GM23338 (cell line): ENCODE measurements at regions not wholly inside any gene's neighbourhood (a gene's known extent, or its start where the extent isn't known, plus 50 kb on each side); places are given as distances from the start of the nearest gene placed in this dataset.

Source experiments
- ATAC-seq: fragments of 200-7000 bp; cut with Tn5 transposase; 3 replicates; pipeline ENCODE4 v1.9.1; 2020
- DNase-seq: peaks from one replicate; pipeline ENCODE4 v3.0.0-alpha.2; 2015; ENCODE audit warnings: low spot score
- H2AFZ ChIP-seq: fragments of 200-600 bp; sonication (generic); 2 replicates; pipeline ENCODE4 v1.8.0; 2016; ENCODE audit warnings: antibody characterized with exemption, mild to moderate bottlenecking, moderate library complexity
- H3F3A ChIP-seq: fragments of 200-600 bp; sonication (generic); replicated peaks from 2 replicates; pipeline ENCODE4 v1.8.0; 2017; ENCODE audit warnings: antibody characterized with exemption, mixed run types, low read depth
- H3K27ac ChIP-seq: fragments of 200-600 bp; sonication (generic); 2 replicates; pipeline ENCODE4 v1.6.1; 2016; ENCODE audit warnings: low read depth
- H3K27me3 ChIP-seq: fragments of 200-600 bp; sonication (generic); 2 replicates; pipeline ENCODE4 v1.8.0; 2016; ENCODE audit warnings: mild to moderate bottlenecking, mixed run types, moderate library complexity; ENCODE audit not compliant: insufficient read depth
- H3K36me3 ChIP-seq: fragments of 200-600 bp; sonication (generic); 2 replicates; pipeline ENCODE4 v1.8.0; 2016; ENCODE audit warnings: mild to moderate bottlenecking; ENCODE audit not compliant: insufficient read depth
- H3K4me1 ChIP-seq: fragments of 200-600 bp; sonication (generic); 2 replicates; pipeline ENCODE4 v1.8.0; 2016; ENCODE audit warnings: mild to moderate bottlenecking, moderate library complexity; ENCODE audit not compliant: insufficient read depth
- H3K4me2 ChIP-seq: fragments of 200-600 bp; sonication (generic); 2 replicates; pipeline ENCODE4 v1.7.1; 2017; ENCODE audit warnings: mixed run types
- H3K4me3 ChIP-seq: fragments of 200-600 bp; sonication (generic); 2 replicates; pipeline ENCODE4 v1.6.1; 2016; ENCODE audit warnings: mixed run types
- H3K79me2 ChIP-seq: fragments of 200-600 bp; sonication (generic); replicated peaks from 2 replicates; pipeline ENCODE4 v1.8.0; 2017; ENCODE audit warnings: mild to moderate bottlenecking; ENCODE audit not compliant: insufficient read depth
- H3K9me2 ChIP-seq: fragments of 200-600 bp; sonication (generic); 2 replicates; pipeline ENCODE4 v1.8.0; 2017; ENCODE audit not compliant: insufficient read depth
- H4K20me1 ChIP-seq: fragments of 200-600 bp; sonication (generic); replicated peaks from 2 replicates; pipeline ENCODE4 v1.8.0; 2017; ENCODE audit warnings: mild to moderate bottlenecking; ENCODE audit not compliant: insufficient read depth
- H3K27ac Mint-ChIP-seq: 2 replicates; pipeline ENCODE4 v1.8.0; 2020; ENCODE audit warnings: inconsistent platforms, mild to moderate bottlenecking, moderate library complexity, mixed read lengths
- H3K27me3 Mint-ChIP-seq: 3 replicates; pipeline ENCODE4 v1.8.0; 2022; ENCODE audit warnings: low read depth, mild to moderate bottlenecking, moderate library complexity, mixed read lengths, inconsistent platforms; ENCODE audit not compliant: insufficient read depth, poor library complexity
- H3K36me3 Mint-ChIP-seq: 3 replicates; pipeline ENCODE4 v1.8.0; 2021; ENCODE audit warnings: low read depth, mild to moderate bottlenecking, inconsistent platforms, moderate library complexity, mixed read lengths
- H3K4me1 Mint-ChIP-seq: 3 replicates; pipeline ENCODE4 v1.8.0; 2020; ENCODE audit warnings: mild to moderate bottlenecking, inconsistent platforms, mixed read lengths
- H3K4me3 Mint-ChIP-seq: 3 replicates; pipeline ENCODE4 v1.8.0; 2021; ENCODE audit warnings: moderate library complexity, mild to moderate bottlenecking, inconsistent platforms, mixed read lengths
- H3K9me3 Mint-ChIP-seq: 3 replicates; pipeline ENCODE4 v1.8.0; 2020; ENCODE audit warnings: moderate library complexity, mild to moderate bottlenecking, inconsistent platforms, mixed read lengths
- CREB1 ChIP-seq: fragments of 250-450 bp; sonication (Bioruptor Pico); IDR thresholded peaks from 2 replicates; pipeline ENCODE4 v1.5.0; 2020; ENCODE audit warnings: low read depth, mild to moderate bottlenecking, moderate library complexity
- EZH2 ChIP-seq: fragments of 200-600 bp; sonication (generic); IDR thresholded peaks from one replicate; pipeline ENCODE4 v1.8.0; 2017; ENCODE audit warnings: antibody characterized with exemption, mild to moderate bottlenecking, low read depth; ENCODE audit not compliant: unreplicated experiment
- EZH2phosphoT487 ChIP-seq: fragments of 200-600 bp; sonication (generic); IDR thresholded peaks from one replicate; pipeline ENCODE4 v1.8.1; 2018; ENCODE audit warnings: antibody characterized with exemption; ENCODE audit not compliant: unreplicated experiment
- JUNB ChIP-seq: IDR thresholded peaks from one replicate; pipeline ENCODE4 v1.6.1; 2016; ENCODE audit warnings: antibody characterized with exemption; ENCODE audit not compliant: unreplicated experiment
- NANOG ChIP-seq: IDR thresholded peaks from 2 replicates; pipeline ENCODE4 v1.6.1; 2016; ENCODE audit warnings: antibody characterized with exemption, borderline replicate concordance
- POLR2AphosphoS5 ChIP-seq: IDR thresholded peaks from 2 replicates; pipeline ENCODE4 v1.6.1; 2016; ENCODE audit warnings: antibody characterized with exemption, low read depth
- STAT1 ChIP-seq: IDR thresholded peaks from one replicate; pipeline ENCODE4 v1.6.1; 2016; ENCODE audit warnings: antibody characterized with exemption; ENCODE audit not compliant: unreplicated experiment
- ZNF114 ChIP-seq: fragments of 250-450 bp; sonication (Bioruptor Pico); IDR thresholded peaks from 2 replicates; pipeline ENCODE4 v1.5.0; 2020; ENCODE audit warnings: mild to moderate bottlenecking, moderate library complexity
- ZNF331 ChIP-seq: fragments of 250-450 bp; sonication (Bioruptor Pico); IDR thresholded peaks from 2 replicates; pipeline ENCODE4 v1.5.0; 2020; ENCODE audit warnings: low read depth, mild to moderate bottlenecking, moderate library complexity
- TF ChIP-seq, protein P1 (sequence below), 2 experiments: fragments of 200-600 bp in 1 of 2; sonication (generic) in 1 of 2; conservative IDR thresholded peaks; 2 replicates each; pipeline versions ENCODE4 v1.5.1 to v1.6.1; 2016 to 2017; ENCODE audit warnings: antibody characterized with exemption in 2 of 2, low read depth in 2 of 2, mild to moderate bottlenecking in 2 of 2, moderate library complexity in 1 of 2
- TF ChIP-seq, protein P2 (sequence below): IDR thresholded peaks from one replicate; pipeline ENCODE4 v1.6.1; 2018; ENCODE audit warnings: antibody characterized with exemption; ENCODE audit not compliant: unreplicated experiment
- TF ChIP-seq, protein P3 (sequence below): IDR thresholded peaks from 2 replicates; pipeline ENCODE4 v1.6.1; 2016; ENCODE audit warnings: antibody characterized with exemption

DNA sequence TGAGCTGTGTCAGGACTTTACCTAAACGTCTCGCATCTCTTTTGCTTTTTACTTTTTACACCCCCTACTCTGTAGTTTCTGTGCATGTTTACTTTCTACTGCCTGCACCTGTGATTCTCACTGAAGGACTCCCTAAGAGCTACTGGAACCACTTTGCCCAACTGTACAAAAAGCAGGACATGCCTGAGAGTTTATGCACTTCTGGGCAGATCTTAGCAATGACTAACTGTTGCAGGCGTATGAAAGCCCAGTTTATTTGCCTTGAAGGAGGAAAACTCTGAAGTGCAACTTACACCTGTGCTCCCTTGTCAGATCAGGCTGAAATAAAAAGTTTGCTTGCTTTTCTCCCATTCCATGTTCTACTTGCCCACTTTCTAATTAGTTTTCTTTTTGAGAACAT lies 467.0 kb upstream of the USP24 start (continued):
- TF ChIP-seq POLR2AphosphoS5 (no peak), JUNB (no peak), NANOG (no peak)
- TF ChIP-seq, protein P1, sequence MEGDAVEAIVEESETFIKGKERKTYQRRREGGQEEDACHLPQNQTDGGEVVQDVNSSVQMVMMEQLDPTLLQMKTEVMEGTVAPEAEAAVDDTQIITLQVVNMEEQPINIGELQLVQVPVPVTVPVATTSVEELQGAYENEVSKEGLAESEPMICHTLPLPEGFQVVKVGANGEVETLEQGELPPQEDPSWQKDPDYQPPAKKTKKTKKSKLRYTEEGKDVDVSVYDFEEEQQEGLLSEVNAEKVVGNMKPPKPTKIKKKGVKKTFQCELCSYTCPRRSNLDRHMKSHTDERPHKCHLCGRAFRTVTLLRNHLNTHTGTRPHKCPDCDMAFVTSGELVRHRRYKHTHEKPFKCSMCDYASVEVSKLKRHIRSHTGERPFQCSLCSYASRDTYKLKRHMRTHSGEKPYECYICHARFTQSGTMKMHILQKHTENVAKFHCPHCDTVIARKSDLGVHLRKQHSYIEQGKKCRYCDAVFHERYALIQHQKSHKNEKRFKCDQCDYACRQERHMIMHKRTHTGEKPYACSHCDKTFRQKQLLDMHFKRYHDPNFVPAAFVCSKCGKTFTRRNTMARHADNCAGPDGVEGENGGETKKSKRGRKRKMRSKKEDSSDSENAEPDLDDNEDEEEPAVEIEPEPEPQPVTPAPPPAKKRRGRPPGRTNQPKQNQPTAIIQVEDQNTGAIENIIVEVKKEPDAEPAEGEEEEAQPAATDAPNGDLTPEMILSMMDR (conservative IDR thresholded peaks at IDR 0.05; ENCODE audit: low read depth in 2 of 2), result no peak
- TF ChIP-seq, protein P2, sequence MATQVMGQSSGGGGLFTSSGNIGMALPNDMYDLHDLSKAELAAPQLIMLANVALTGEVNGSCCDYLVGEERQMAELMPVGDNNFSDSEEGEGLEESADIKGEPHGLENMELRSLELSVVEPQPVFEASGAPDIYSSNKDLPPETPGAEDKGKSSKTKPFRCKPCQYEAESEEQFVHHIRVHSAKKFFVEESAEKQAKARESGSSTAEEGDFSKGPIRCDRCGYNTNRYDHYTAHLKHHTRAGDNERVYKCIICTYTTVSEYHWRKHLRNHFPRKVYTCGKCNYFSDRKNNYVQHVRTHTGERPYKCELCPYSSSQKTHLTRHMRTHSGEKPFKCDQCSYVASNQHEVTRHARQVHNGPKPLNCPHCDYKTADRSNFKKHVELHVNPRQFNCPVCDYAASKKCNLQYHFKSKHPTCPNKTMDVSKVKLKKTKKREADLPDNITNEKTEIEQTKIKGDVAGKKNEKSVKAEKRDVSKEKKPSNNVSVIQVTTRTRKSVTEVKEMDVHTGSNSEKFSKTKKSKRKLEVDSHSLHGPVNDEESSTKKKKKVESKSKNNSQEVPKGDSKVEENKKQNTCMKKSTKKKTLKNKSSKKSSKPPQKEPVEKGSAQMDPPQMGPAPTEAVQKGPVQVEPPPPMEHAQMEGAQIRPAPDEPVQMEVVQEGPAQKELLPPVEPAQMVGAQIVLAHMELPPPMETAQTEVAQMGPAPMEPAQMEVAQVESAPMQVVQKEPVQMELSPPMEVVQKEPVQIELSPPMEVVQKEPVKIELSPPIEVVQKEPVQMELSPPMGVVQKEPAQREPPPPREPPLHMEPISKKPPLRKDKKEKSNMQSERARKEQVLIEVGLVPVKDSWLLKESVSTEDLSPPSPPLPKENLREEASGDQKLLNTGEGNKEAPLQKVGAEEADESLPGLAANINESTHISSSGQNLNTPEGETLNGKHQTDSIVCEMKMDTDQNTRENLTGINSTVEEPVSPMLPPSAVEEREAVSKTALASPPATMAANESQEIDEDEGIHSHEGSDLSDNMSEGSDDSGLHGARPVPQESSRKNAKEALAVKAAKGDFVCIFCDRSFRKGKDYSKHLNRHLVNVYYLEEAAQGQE, result no peak

DNA sequence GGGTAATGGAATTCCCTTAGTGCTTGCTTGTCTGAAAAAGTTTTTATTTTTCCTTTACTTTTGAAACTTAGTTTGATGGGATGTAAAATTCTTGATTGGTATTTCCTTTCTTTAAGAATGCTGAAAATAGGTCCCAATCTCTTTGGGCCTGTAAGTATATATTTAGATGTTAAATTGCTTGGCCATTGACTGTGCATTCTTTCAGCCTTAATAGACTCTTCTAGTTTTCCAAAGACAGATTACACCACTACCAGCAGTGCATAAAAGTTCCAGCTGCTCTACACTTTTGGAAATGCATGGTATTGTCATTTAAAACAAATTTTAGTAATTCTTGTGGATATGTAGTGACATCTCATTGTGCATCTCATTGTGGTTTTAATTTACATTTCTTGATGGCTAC lies 464.8 kb upstream of the USP24 start:
- no peaks in the 10 kb centered on the region; the same call in 2 of the 3 replicates for H3K36me3 Mint-ChIP-seq
- H3K4me1 Mint-ChIP-seq, result peaks cover 2% of the 10 kb centered on the region; the same call in 1 of the 3 replicates
- Histone ChIP-seq H3K27me3 (no peaks in the 10 kb centered on the region), H2AFZ (no peak overlapping the region), H4K20me1 (no peaks in the 10 kb centered on the region), H3F3A (no peaks in the 10 kb centered on the region), H3K4me1 (peaks cover 7% of the 10 kb centered on the region; the same call in 1 of the 2 replicates), H3K4me2 (0 out of 2 replicates have a peak overlapping the region, but pooled peaks have one; percentile 31), H3K36me3 (no peaks in the 10 kb centered on the region), H3K9me2 (no peaks in the 10 kb centered on the region), H3K79me2 (no peaks in the 10 kb centered on the region), H3K4me3 (no peak overlapping the region), H3K27ac (no peak overlapping the region)
- no peaks in the 10 kb centered on the region; the same call in 2 of the 3 replicates for H3K9me3 Mint-ChIP-seq
- no peak for TF ChIP-seq CREB1
- no peak for TF ChIP-seq NANOG
- TF ChIP-seq, protein P3, sequence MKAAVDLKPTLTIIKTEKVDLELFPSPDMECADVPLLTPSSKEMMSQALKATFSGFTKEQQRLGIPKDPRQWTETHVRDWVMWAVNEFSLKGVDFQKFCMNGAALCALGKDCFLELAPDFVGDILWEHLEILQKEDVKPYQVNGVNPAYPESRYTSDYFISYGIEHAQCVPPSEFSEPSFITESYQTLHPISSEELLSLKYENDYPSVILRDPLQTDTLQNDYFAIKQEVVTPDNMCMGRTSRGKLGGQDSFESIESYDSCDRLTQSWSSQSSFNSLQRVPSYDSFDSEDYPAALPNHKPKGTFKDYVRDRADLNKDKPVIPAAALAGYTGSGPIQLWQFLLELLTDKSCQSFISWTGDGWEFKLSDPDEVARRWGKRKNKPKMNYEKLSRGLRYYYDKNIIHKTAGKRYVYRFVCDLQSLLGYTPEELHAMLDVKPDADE, result no peak
- no peak for TF ChIP-seq ZNF114 (CRISPR knock-in tag)
- TF ChIP-seq EZH2, result no peak
- TF ChIP-seq JUNB, result no peak
- TF ChIP-seq, protein P2, result no peak
- TF ChIP-seq STAT1, result no peak
- no peak for TF ChIP-seq POLR2AphosphoS5
- TF ChIP-seq EZH2phosphoT487, result no peak
- no peak for TF ChIP-seq ZNF331 (CRISPR knock-in tag)
- ATAC-seq, result no peak
- no peak overlapping the region for H3K4me3 Mint-ChIP-seq
- no peaks in the 10 kb centered on the region for H3K27me3 Mint-ChIP-seq
- DNase-seq, result no peak
- H3K27ac Mint-ChIP-seq, result no peak overlapping the region
